Stomach (tissue), 4 donors: ENCODE measurements at regions not wholly inside any gene's neighbourhood (a gene's known extent, or its start where the extent isn't known, plus 50 kb on each side); places are given as distances from the start of the nearest gene placed in this dataset.

ENCODE experiments used
- EP300 ChIP-seq: sonication (generic); formaldehyde crosslinking; IDR thresholded peaks from one replicate; pipeline ENCODE4 v1.6.1; 2017; ENCODE audit warnings: antibody characterized with exemption
- POLR2A ChIP-seq, 4 donors: fragments of 450-650 bp; IDR thresholded peaks; one replicate each; pipeline ENCODE4 v1.6.1; 2016; ENCODE audit warnings: antibody characterized with exemption in 4 of 4, control low read depth in 2 of 4, mild to moderate bottlenecking in 1 of 4, moderate library complexity in 1 of 4
- POLR2AphosphoS5 ChIP-seq, 3 donors: sonication (generic); formaldehyde crosslinking; IDR thresholded peaks; one replicate each; pipeline ENCODE4 v1.6.1; 2016; ENCODE audit warnings: antibody characterized with exemption in 3 of 3
- TF ChIP-seq, protein P1 (sequence below), 7 experiments: fragments of 450-650 bp in 4 of 7; fragments of 200-600 bp in 3 of 7; sonication (generic) in 3 of 7; IDR thresholded peaks; one replicate each; pipeline ENCODE4 v1.5.1; 2016 to 2019; ENCODE audit warnings: antibody characterized with exemption in 7 of 7, control low read depth in 2 of 7, mild to moderate bottlenecking in 1 of 7

DNA sequence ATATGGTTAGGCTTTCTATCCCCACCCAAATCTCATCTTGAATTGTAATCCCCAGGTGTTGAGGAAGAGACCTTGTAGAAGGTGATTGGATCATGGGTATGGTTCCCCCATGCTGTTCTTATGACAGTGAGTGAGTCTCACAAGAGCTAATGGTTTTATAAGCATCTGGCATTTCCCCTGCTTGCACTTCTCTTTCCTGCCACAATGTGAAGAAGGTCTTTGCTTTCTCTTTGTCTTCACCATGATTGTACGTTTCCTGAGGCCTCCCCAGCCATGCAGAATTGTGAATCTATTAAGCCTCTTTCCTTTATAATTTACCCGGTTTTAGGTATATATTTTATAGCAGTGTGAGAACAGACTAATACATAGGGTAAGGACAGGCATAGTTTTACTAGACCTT lies 334.5 kb downstream of the TLR4 start:
- TF ChIP-seq POLR2AphosphoS5 (IDR thresholded peaks at IDR 0.05) (no peak), EP300 (no peak), POLR2A (IDR thresholded peaks at IDR 0.05) (no peak)
- TF ChIP-seq, protein P1, sequence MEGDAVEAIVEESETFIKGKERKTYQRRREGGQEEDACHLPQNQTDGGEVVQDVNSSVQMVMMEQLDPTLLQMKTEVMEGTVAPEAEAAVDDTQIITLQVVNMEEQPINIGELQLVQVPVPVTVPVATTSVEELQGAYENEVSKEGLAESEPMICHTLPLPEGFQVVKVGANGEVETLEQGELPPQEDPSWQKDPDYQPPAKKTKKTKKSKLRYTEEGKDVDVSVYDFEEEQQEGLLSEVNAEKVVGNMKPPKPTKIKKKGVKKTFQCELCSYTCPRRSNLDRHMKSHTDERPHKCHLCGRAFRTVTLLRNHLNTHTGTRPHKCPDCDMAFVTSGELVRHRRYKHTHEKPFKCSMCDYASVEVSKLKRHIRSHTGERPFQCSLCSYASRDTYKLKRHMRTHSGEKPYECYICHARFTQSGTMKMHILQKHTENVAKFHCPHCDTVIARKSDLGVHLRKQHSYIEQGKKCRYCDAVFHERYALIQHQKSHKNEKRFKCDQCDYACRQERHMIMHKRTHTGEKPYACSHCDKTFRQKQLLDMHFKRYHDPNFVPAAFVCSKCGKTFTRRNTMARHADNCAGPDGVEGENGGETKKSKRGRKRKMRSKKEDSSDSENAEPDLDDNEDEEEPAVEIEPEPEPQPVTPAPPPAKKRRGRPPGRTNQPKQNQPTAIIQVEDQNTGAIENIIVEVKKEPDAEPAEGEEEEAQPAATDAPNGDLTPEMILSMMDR (IDR thresholded peaks at IDR 0.05): no peak
